Tibial artery (tissue), 4 donors: ENCODE measurements at regions not wholly inside any gene's neighbourhood (a gene's known extent, or its start where the extent isn't known, plus 50 kb on each side); places are given as distances from the start of the nearest gene placed in this dataset.

Experiments
- DNase-seq, 2 donors: peaks; one replicate each; pipeline ENCODE4 v3.0.0-alpha.2; 2019
- H3K27ac ChIP-seq, 2 donors: fragments of 200-600 bp; sonication (generic) in 1 of 2; 1 replicate in 1 of 2; 2 replicates in 1 of 2; pipeline ENCODE4 v1.5.1; 2018 to 2019; ENCODE audit warnings: mild to moderate bottlenecking in 1 of 2
- H3K27me3 ChIP-seq, 2 donors: fragments of 200-600 bp; sonication (generic) in 1 of 2; one replicate each; pipeline versions ENCODE4 v1.5.1 to v1.6.0; 2016 to 2019
- H3K36me3 ChIP-seq, 3 donors: fragments of 200-600 bp; sonication (generic) in 2 of 3; one replicate each; pipeline ENCODE4 v1.5.1; 2016 to 2019; ENCODE audit warnings: mild to moderate bottlenecking in 2 of 3
- H3K4me1 ChIP-seq, 4 donors: fragments of 200-600 bp; sonication (generic) in 2 of 4; 1 replicate in 3 of 4; 2 replicates in 1 of 4; pipeline ENCODE4 v1.5.1; 2016 to 2019
- H3K4me3 ChIP-seq, 2 donors: fragments of 200-600 bp; sonication (generic) in 1 of 2; 1 replicate in 1 of 2; 2 replicates in 1 of 2; pipeline ENCODE4 v1.5.1; 2018 to 2019; ENCODE audit warnings: mild to moderate bottlenecking in 2 of 2
- H3K9me3 ChIP-seq, 3 donors: fragments of 200-600 bp; sonication (generic) in 1 of 3; one replicate each; pipeline ENCODE4 v1.5.1; 2016 to 2019
- intact Hi-C: fragments of 100-400 bp; cut with DNase I; formaldehyde crosslinking; loops from one replicate; pipeline ENCODE4 v1.15.0; 2023; ENCODE audit warnings: low total_unique reads
- TF ChIP-seq, protein P1 (sequence below), 2 experiments: fragments of 200-600 bp in 1 of 2; fragments of 450-650 bp in 1 of 2; IDR thresholded peaks; one replicate each; pipeline ENCODE4 v1.5.1; 2017 to 2019; ENCODE audit warnings: antibody characterized with exemption in 2 of 2, mild to moderate bottlenecking in 1 of 2, moderate library complexity in 1 of 2

GRCh38 chr15:66876731-66877476 is 174.9 kb downstream of the SMAD6 start:
- no peak for DNase-seq
- Histone ChIP-seq H3K9me3 (no peaks in the 10 kb centered on the region), H3K4me1 (peaks cover 0 to 26% (median 8%) of the 10 kb centered on the region in 4 donors), H3K27me3 (no peaks in the 10 kb centered on the region), H3K27ac (no peak overlapping the region), H3K4me3 (no peak overlapping the region), H3K36me3 (no peaks in the 10 kb centered on the region)
- TF ChIP-seq, protein P1, sequence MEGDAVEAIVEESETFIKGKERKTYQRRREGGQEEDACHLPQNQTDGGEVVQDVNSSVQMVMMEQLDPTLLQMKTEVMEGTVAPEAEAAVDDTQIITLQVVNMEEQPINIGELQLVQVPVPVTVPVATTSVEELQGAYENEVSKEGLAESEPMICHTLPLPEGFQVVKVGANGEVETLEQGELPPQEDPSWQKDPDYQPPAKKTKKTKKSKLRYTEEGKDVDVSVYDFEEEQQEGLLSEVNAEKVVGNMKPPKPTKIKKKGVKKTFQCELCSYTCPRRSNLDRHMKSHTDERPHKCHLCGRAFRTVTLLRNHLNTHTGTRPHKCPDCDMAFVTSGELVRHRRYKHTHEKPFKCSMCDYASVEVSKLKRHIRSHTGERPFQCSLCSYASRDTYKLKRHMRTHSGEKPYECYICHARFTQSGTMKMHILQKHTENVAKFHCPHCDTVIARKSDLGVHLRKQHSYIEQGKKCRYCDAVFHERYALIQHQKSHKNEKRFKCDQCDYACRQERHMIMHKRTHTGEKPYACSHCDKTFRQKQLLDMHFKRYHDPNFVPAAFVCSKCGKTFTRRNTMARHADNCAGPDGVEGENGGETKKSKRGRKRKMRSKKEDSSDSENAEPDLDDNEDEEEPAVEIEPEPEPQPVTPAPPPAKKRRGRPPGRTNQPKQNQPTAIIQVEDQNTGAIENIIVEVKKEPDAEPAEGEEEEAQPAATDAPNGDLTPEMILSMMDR (IDR thresholded peaks at IDR 0.05), result no peak
- intact Hi-C loops, result no loop called here

GRCh38 chr15:66877477-66878271 is 175.6 kb downstream of the SMAD6 start:
- Histone ChIP-seq H3K27me3 (no peaks in the 10 kb centered on the region), H3K27ac (no peak overlapping the region), H3K4me3 (no peak overlapping the region), H3K9me3 (no peaks in the 10 kb centered on the region), H3K36me3 (no peaks in the 10 kb centered on the region), H3K4me1 (peaks cover 0 to 34% (median 16%) of the 10 kb centered on the region in 4 donors)
- TF ChIP-seq, protein P1 (IDR thresholded peaks at IDR 0.05), result no peak
- DNase-seq, result no peak
- intact Hi-C loops, result no loop called here

DNA sequence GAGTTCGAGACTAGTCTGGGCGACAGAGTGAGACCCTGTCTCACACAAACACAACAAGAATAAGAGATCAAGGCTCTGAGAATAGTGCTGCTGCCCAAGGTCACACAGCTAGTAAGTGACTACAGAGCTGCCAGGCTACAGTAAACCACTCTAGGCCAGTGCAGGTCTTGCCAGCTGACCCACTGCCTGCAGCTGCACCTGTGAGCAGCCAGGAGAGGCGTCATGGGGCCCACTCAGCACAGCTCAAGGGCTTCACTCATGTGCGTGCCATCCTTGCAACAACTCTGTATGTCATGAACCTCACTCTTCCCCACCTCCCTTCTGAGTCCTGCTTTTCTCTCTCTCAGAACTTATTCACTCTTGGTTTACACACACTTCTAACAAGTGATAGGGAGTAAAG is 176.7 kb downstream of the SMAD6 start:
- DNase-seq, result no peak
- no peak overlapping the region for H3K27ac ChIP-seq
- no peaks in the 10 kb centered on the region for H3K27me3 ChIP-seq
- H3K9me3 ChIP-seq, result no peaks in the 10 kb centered on the region
- TF ChIP-seq, protein P1 (IDR thresholded peaks at IDR 0.05), result no peak
- no peak overlapping the region for H3K4me3 ChIP-seq
- intact Hi-C loops, result no loop called here
- no peaks in the 10 kb centered on the region for H3K36me3 ChIP-seq
- peaks cover 0 to 45% (median 25%) of the 10 kb centered on the region in 4 donors for H3K4me1 ChIP-seq

GRCh38 chr15:66879531-66880368 is 177.7 kb downstream of the SMAD6 start:
- Histone ChIP-seq H3K4me1 (peaks cover 0 to 54% (median 30%) of the 10 kb centered on the region in 4 donors), H3K27me3 (no peaks in the 10 kb centered on the region), H3K36me3 (no peaks in the 10 kb centered on the region), H3K9me3 (no peaks in the 10 kb centered on the region), H3K4me3 (no peak overlapping the region), H3K27ac (no peak overlapping the region)
- intact Hi-C loops, result no loop called here
- TF ChIP-seq, protein P1 (IDR thresholded peaks at IDR 0.05), result no peak
- no peak for DNase-seq

GRCh38 chr15:66880380-66881155 is 178.5 kb downstream of the SMAD6 start:
- H3K27me3 ChIP-seq, result no peaks in the 10 kb centered on the region
- intact Hi-C loops, result no loop called here
- TF ChIP-seq, protein P1 (IDR thresholded peaks at IDR 0.05), result no peak
- no peaks in the 10 kb centered on the region for H3K36me3 ChIP-seq
- peaks cover 0 to 54% (median 30%) of the 10 kb centered on the region in 4 donors for H3K4me1 ChIP-seq
- no peak for DNase-seq
- H3K9me3 ChIP-seq, result no peaks in the 10 kb centered on the region
- H3K27ac ChIP-seq, result no peak overlapping the region
- H3K4me3 ChIP-seq, result no peak overlapping the region
